Hepatocyte (in vitro differentiated cells): ENCODE measurements at regions not wholly inside any gene's neighbourhood (a gene's known extent, or its start where the extent isn't known, plus 50 kb on each side); places are given as distances from the start of the nearest gene placed in this dataset.

ENCODE experiments used
- EZH2 ChIP-seq: fragments of 200-600 bp; sonication (generic); IDR thresholded peaks from 2 replicates; pipeline ENCODE4 v1.6.1; 2016; ENCODE audit warnings: antibody characterized with exemption, mild to moderate bottlenecking, borderline replicate concordance
- EZH2phosphoT487 ChIP-seq: fragments of 200-600 bp; sonication (generic); IDR thresholded peaks from one replicate; pipeline ENCODE4 v1.6.1; 2018; ENCODE audit warnings: antibody characterized with exemption, mild to moderate bottlenecking, low read depth, moderate library complexity; ENCODE audit not compliant: unreplicated experiment, severe bottlenecking
- TF ChIP-seq, protein P1 (sequence below): fragments of 200-600 bp; sonication (generic); IDR thresholded peaks from 2 replicates; pipeline ENCODE4 v1.5.1; 2016; ENCODE audit warnings: antibody characterized with exemption, mild to moderate bottlenecking; ENCODE audit not compliant: poor library complexity

DNA sequence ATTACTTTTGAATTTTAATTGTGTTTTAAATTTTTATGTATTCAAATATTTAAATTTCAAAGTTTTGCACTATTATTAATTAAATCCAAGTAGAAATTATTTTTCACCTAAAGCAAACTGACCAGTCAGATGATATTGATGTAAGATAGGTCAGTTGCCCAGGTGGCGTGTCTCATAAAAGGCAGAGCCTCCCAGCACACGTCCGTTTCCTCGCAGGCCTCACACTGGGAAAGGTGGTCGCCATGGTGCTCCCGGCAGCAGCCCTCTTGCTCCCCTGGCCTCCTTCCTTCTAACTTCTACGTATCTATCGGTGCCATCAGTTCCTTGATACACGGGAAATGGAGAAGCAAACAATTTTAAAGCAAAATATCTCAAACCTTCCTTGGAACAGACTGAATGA, 516.8 kb downstream of the GALR1 start:
- TF ChIP-seq, protein P1, sequence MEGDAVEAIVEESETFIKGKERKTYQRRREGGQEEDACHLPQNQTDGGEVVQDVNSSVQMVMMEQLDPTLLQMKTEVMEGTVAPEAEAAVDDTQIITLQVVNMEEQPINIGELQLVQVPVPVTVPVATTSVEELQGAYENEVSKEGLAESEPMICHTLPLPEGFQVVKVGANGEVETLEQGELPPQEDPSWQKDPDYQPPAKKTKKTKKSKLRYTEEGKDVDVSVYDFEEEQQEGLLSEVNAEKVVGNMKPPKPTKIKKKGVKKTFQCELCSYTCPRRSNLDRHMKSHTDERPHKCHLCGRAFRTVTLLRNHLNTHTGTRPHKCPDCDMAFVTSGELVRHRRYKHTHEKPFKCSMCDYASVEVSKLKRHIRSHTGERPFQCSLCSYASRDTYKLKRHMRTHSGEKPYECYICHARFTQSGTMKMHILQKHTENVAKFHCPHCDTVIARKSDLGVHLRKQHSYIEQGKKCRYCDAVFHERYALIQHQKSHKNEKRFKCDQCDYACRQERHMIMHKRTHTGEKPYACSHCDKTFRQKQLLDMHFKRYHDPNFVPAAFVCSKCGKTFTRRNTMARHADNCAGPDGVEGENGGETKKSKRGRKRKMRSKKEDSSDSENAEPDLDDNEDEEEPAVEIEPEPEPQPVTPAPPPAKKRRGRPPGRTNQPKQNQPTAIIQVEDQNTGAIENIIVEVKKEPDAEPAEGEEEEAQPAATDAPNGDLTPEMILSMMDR, result no peak
- TF ChIP-seq EZH2, result no peak
- no peak for TF ChIP-seq EZH2phosphoT487
